ENCODE measurements at regions not wholly inside any gene's neighbourhood (a gene's known extent, or its start where the extent isn't known, plus 50 kb on each side); places are given as distances from the start of the nearest gene placed in this dataset.

GRCh38 chr7:155205368-155206317 lies 92.0 kb upstream of the INSIG1 start:
- TF ChIP-seq EZH2 (IDR thresholded peaks at IDR 0.05) (no peak), CTCF (IDR thresholded peaks at IDR 0.05) (no peak)

Data from neural progenitor cell (in vitro differentiated cells).